Non-pigmented ciliary epithelial cell (primary cell): ENCODE measurements at regions not wholly inside any gene's neighbourhood (a gene's known extent, or its start where the extent isn't known, plus 50 kb on each side); places are given as distances from the start of the nearest gene placed in this dataset.

ENCODE experiments used
- DNase-seq: peaks from one replicate; pipeline ENCODE4 v3.0.0-alpha.2; 2010; ENCODE audit warnings: low read depth

- no peak for DNase-seq
Measured at GRCh38 chr17:31715446-31715845, 143.6 kb downstream of the COPRS start.

GRCh38 chr17:31704483-31704882 lies 154.6 kb downstream of the COPRS start:
- DNase-seq = no peak

GRCh38 chr17:31702041-31702440 lies 157.0 kb downstream of the COPRS start:
- no peak for DNase-seq

GRCh38 chr17:31700973-31701372 lies 158.1 kb downstream of the COPRS start:
- no peak for DNase-seq

- no peak for DNase-seq
Measured at GRCh38 chr17:31699886-31700285, 159.2 kb downstream of the COPRS start.

- no peak for DNase-seq
Measured at GRCh38 chr17:31699281-31699680, 159.8 kb downstream of the COPRS start.

- no peak for DNase-seq
Measured at GRCh38 chr17:31698751-31699150, 160.3 kb downstream of the COPRS start.

- DNase-seq = no peak
Measured at GRCh38 chr17:31697838-31698237, 161.2 kb downstream of the COPRS start.

- no peak for DNase-seq
Measured at GRCh38 chr17:31696703-31697325, 162.2 kb downstream of the COPRS start.

GRCh38 chr17:31696184-31696602 lies 162.9 kb downstream of the COPRS start:
- DNase-seq = no peak

- DNase-seq = no peak
Measured at GRCh38 chr17:31695456-31696090, 163.5 kb downstream of the COPRS start.

- no peak for DNase-seq
Measured at GRCh38 chr17:31693433-31694220, 165.4 kb downstream of the COPRS start.

- no peak for DNase-seq
Measured at GRCh38 chr17:31692632-31693031, 166.4 kb downstream of the COPRS start.

- DNase-seq = no peak
Measured at GRCh38 chr17:31692027-31692426, 167.0 kb downstream of the COPRS start.

- no peak for DNase-seq
Measured at GRCh38 chr17:31691251-31691905, 167.7 kb downstream of the COPRS start.

- no peak for DNase-seq
Measured at GRCh38 chr17:31690151-31690551, 168.9 kb downstream of the COPRS start.

GRCh38 chr17:31688701-31689100 lies 170.3 kb downstream of the COPRS start:
- no peak for DNase-seq

GRCh38 chr17:31687505-31688126 lies 171.4 kb downstream of the COPRS start:
- DNase-seq = no peak

GRCh38 chr17:31686495-31686894 lies 172.5 kb downstream of the COPRS start:
- no peak for DNase-seq

GRCh38 chr17:31684901-31685300 lies 174.1 kb downstream of the COPRS start:
- DNase-seq = no peak

GRCh38 chr17:31680126-31680525 lies 178.9 kb downstream of the COPRS start:
- no peak for DNase-seq

GRCh38 chr17:31679667-31680066 lies 179.4 kb downstream of the COPRS start:
- no peak for DNase-seq
